H1 (cell line): ENCODE measurements at regions not wholly inside any gene's neighbourhood (a gene's known extent, or its start where the extent isn't known, plus 50 kb on each side); places are given as distances from the start of the nearest gene placed in this dataset.

Source experiments
- CTCF ChIA-PET: fragments of 300-600 bp; sonication (Branson Sonifier 250); formaldehyde crosslinking; loops from one replicate; lab custom pipeline; 2021; ENCODE audit not compliant: partially characterized antibody; lab: Charles Lee
- POLR2A ChIA-PET: fragments of 300-600 bp; sonication (Branson Sonifier 250); formaldehyde crosslinking; loops from one replicate; lab custom pipeline; 2021; ENCODE audit warnings: inconsistent platforms; ENCODE audit not compliant: partially characterized antibody; lab: Charles Lee
- DNase-seq, 2 experiments: peaks; one replicate each; pipeline versions ENCODE4 v3.0.0 to v3.0.0-alpha.2; 2010 to 2022; ENCODE audit warnings: low spot score in 2 of 2, low read depth in 1 of 2, mixed read lengths in 1 of 2
- FAIRE-seq: peaks from 2 replicates; lab custom pipeline; 2011; peaks lifted over from hg19 to GRCh38; lab: Jason Lieb, UNC
- H2AFZ ChIP-seq: 2 replicates; pipeline ENCODE4 v1.8.1; 2012; ENCODE audit warnings: low read length, inconsistent platforms
- H2AK5ac ChIP-seq: 2 replicates; pipeline ENCODE4 v1.6.1; 2013; ENCODE audit warnings: low read depth, low read length
- H2BK120ac ChIP-seq: replicated peaks from 2 replicates; pipeline ENCODE3; 2013; ENCODE audit warnings: low read depth, low read length, inconsistent platforms
- H2BK12ac ChIP-seq: 2 replicates; pipeline ENCODE4 v1.6.1; 2013; ENCODE audit warnings: low read depth, low read length
- H2BK15ac ChIP-seq: 2 replicates; pipeline ENCODE4 v1.6.1; 2013; ENCODE audit warnings: low read length
- H2BK20ac ChIP-seq: 2 replicates; pipeline ENCODE4 v1.6.1; 2013; ENCODE audit warnings: low read length
- H2BK5ac ChIP-seq: 2 replicates; pipeline ENCODE4 v1.6.1; 2013; ENCODE audit warnings: low read depth, low read length
- H3K14ac ChIP-seq: 2 replicates; pipeline ENCODE4 v1.6.1; 2013; ENCODE audit warnings: inconsistent platforms; ENCODE audit not compliant: insufficient read length
- H3K18ac ChIP-seq: 2 replicates; pipeline ENCODE4 v1.6.1; 2013; ENCODE audit warnings: low read length; ENCODE audit errors: extremely low read depth
- H3K23ac ChIP-seq: 2 replicates; pipeline ENCODE4 v1.6.1; 2013; ENCODE audit warnings: inconsistent platforms; ENCODE audit not compliant: insufficient read length
- H3K23me2 ChIP-seq: 2 replicates; pipeline ENCODE4 v1.6.1; 2013; ENCODE audit warnings: low read depth, low read length
- H3K27ac ChIP-seq: 2 replicates; pipeline ENCODE4 v1.6.1; 2011; ENCODE audit warnings: low read depth, low read length, inconsistent platforms
- H3K27me3 ChIP-seq, 4 experiments: replicated peaks in 1 of 4; 1 replicate in 1 of 4; 2 replicates in 3 of 4; pipeline versions ENCODE4 v1.6.1 to v1.8.1; 2011 to 2013; ENCODE audit warnings: low read length in 3 of 4, mild to moderate bottlenecking in 3 of 4, inconsistent platforms in 2 of 4, mixed read lengths in 2 of 4, moderate library complexity in 1 of 4; ENCODE audit not compliant: control insufficient read depth in 3 of 4, insufficient read depth in 3 of 4; ENCODE audit errors: extremely low read depth in 1 of 4
- H3K36me3 ChIP-seq, 4 experiments: 2 replicates each; pipeline versions ENCODE4 v1.6.1 to v1.8.1; 2011 to 2013; ENCODE audit warnings: mild to moderate bottlenecking in 4 of 4, low read length in 3 of 4, moderate library complexity in 2 of 4, control low read depth in 1 of 4, inconsistent platforms in 1 of 4; ENCODE audit not compliant: insufficient read depth in 4 of 4, control insufficient read depth in 2 of 4
- H3K4ac ChIP-seq: replicated peaks from 2 replicates; pipeline ENCODE3; 2013; ENCODE audit warnings: low read length, low read depth, mixed read lengths, inconsistent platforms; ENCODE audit not compliant: insufficient read length
- H3K4me1 ChIP-seq, 4 experiments: replicated peaks in 1 of 4; 1 replicate in 1 of 4; 2 replicates in 3 of 4; pipeline versions ENCODE4 v1.6.1 to v1.8.1; 2011 to 2013; ENCODE audit warnings: low read length in 3 of 4, inconsistent platforms in 2 of 4, mixed read lengths in 1 of 4; ENCODE audit not compliant: insufficient read depth in 4 of 4, control insufficient read depth in 3 of 4
- H3K4me2 ChIP-seq, 2 experiments: 2 replicates each; pipeline versions ENCODE4 v1.6.1 to v1.8.1; 2011 to 2013; ENCODE audit warnings: low read depth in 2 of 2, low read length in 2 of 2, control low read depth in 1 of 2, inconsistent platforms in 1 of 2, mild to moderate bottlenecking in 1 of 2; ENCODE audit not compliant: insufficient read depth in 1 of 2
- H3K4me3 ChIP-seq, 4 experiments: fragments of 200-600, 300-600 bp in 1 of 4; sonication (generic), shearing (Covaris generic), sonication (Bioruptor Twin) in 1 of 4; 2 replicates each; pipeline versions ENCODE4 v1.5.1 to v1.8.1; 2011 to 2016; ENCODE audit warnings: low read length in 4 of 4, low read depth in 3 of 4, control low read depth in 2 of 4, inconsistent platforms in 2 of 4, mild to moderate bottlenecking in 2 of 4, mixed read lengths in 1 of 4, moderate library complexity in 1 of 4; ENCODE audit not compliant: insufficient read depth in 2 of 4; ENCODE audit errors: extremely low read depth in 1 of 4
- H3K56ac ChIP-seq: replicated peaks from 2 replicates; pipeline ENCODE3; 2013; ENCODE audit warnings: low read depth, mild to moderate bottlenecking, mixed read lengths, low read length, inconsistent platforms; ENCODE audit not compliant: insufficient read length
- H3K79me1 ChIP-seq: 2 replicates; pipeline ENCODE4 v1.6.1; 2013; ENCODE audit warnings: low read depth, low read length, control low read depth
- H3K79me2 ChIP-seq, 2 experiments: 2 replicates each; pipeline versions ENCODE4 v1.6.1 to v1.8.1; 2012 to 2013; ENCODE audit warnings: low read length in 2 of 2, mild to moderate bottlenecking in 2 of 2, inconsistent platforms in 1 of 2; ENCODE audit not compliant: insufficient read depth in 2 of 2, control insufficient read depth in 1 of 2
- H3K9ac ChIP-seq, 4 experiments: replicated peaks in 1 of 4; 1 replicate in 1 of 4; 2 replicates in 3 of 4; pipeline versions ENCODE4 v1.6.1 to v1.8.1; 2011 to 2013; ENCODE audit warnings: low read depth in 3 of 4, low read length in 3 of 4, control low read depth in 2 of 4, mild to moderate bottlenecking in 2 of 4, moderate library complexity in 2 of 4, inconsistent platforms in 1 of 4; ENCODE audit errors: extremely low read depth in 1 of 4
- H3K9me3 ChIP-seq, 2 experiments: 2 replicates each; pipeline versions ENCODE4 v1.6.1 to v1.8.1; 2012 to 2013; ENCODE audit warnings: mild to moderate bottlenecking in 2 of 2, moderate library complexity in 2 of 2, control low read depth in 1 of 2, inconsistent platforms in 1 of 2, low read depth in 1 of 2, low read length in 1 of 2, mixed read lengths in 1 of 2; ENCODE audit not compliant: insufficient read depth in 2 of 2
- H4K20me1 ChIP-seq, 2 experiments: replicated peaks in 1 of 2; 2 replicates each; pipeline versions ENCODE3 to v1.8.1; 2011 to 2013; ENCODE audit warnings: inconsistent platforms in 2 of 2, low read length in 2 of 2, mild to moderate bottlenecking in 1 of 2; ENCODE audit not compliant: insufficient read depth in 2 of 2, control insufficient read depth in 1 of 2
- H4K5ac ChIP-seq: 2 replicates; pipeline ENCODE4 v1.6.1; 2013; ENCODE audit warnings: low read length, low read depth, mixed read lengths, inconsistent platforms; ENCODE audit not compliant: insufficient read length
- H4K8ac ChIP-seq: 2 replicates; pipeline ENCODE4 v1.8.0; 2013; ENCODE audit warnings: mild to moderate bottlenecking, moderate library complexity, low read length, inconsistent platforms; ENCODE audit not compliant: insufficient read depth; ENCODE audit errors: extremely low read depth
- H4K91ac ChIP-seq: replicated peaks from 2 replicates; pipeline ENCODE3; 2013; ENCODE audit warnings: low read length, mixed read lengths, inconsistent platforms; ENCODE audit not compliant: insufficient read length
- CHD2 ChIP-seq: IDR thresholded peaks from 2 replicates; pipeline ENCODE4 v1.6.1; 2012; ENCODE audit warnings: low read length, improper control_type of control experiment
- CTBP2 ChIP-seq: IDR thresholded peaks from 2 replicates; pipeline ENCODE4 v1.7.0; 2011; ENCODE audit warnings: borderline replicate concordance, mild to moderate bottlenecking, moderate library complexity, mixed read lengths, low read length; ENCODE audit not compliant: insufficient read depth, insufficient read length
- HDAC2 ChIP-seq, 2 experiments: fragments of 300-600 bp in 1 of 2; sonication (generic) in 1 of 2; IDR thresholded peaks; 2 replicates each; pipeline ENCODE4 v1.6.1; 2011 to 2012; ENCODE audit warnings: low read depth in 2 of 2, low read length in 2 of 2, mild to moderate bottlenecking in 2 of 2, moderate library complexity in 2 of 2, borderline replicate concordance in 1 of 2, inconsistent platforms in 1 of 2
- KDM5A ChIP-seq: fragments of 200-600 bp; IDR thresholded peaks from 2 replicates; pipeline ENCODE4 v1.7.1; 2012; ENCODE audit warnings: mild to moderate bottlenecking, low read length, inconsistent platforms, mixed read lengths
- MAX ChIP-seq: IDR thresholded peaks from 2 replicates; pipeline ENCODE4 v1.6.1; 2012; ENCODE audit warnings: inconsistent platforms
- NANOG ChIP-seq: IDR thresholded peaks from 2 replicates; pipeline ENCODE4 v1.6.1; 2011; ENCODE audit warnings: low read length, low read depth, mild to moderate bottlenecking, inconsistent platforms; ENCODE audit not compliant: insufficient read depth, poor library complexity, severe bottlenecking
- TAF1 ChIP-seq: IDR thresholded peaks from 2 replicates; pipeline ENCODE4 v1.6.1; 2011; ENCODE audit warnings: mild to moderate bottlenecking, low read depth, low read length
- WGBS, 2 experiments: shearing (Covaris generic) in 1 of 2; methylation state at CpG; one replicate each; pipeline versions ENCODE4 v1.1.6 to v1.1.7; 2013 to 2015; ENCODE audit warnings: low lambda C conversion rate in 2 of 2, mixed read lengths in 2 of 2, inconsistent platforms in 1 of 2, low coverage in 1 of 2, missing lambda C conversion rate in 1 of 2; ENCODE audit not compliant: insufficient replicate concordance in 2 of 2, insufficient coverage in 1 of 2, insufficient read length in 1 of 2; ENCODE audit errors: extremely low coverage in 1 of 2, missing lambda C conversion rate in 1 of 2; 5-methylcytosine and 5-hydroxymethylcytosine counted together

GRCh38 chr4:183790661-183791060, 114.4 kb upstream of the STOX2 start:
- H3K56ac ChIP-seq, result no peak overlapping the region
- H2BK20ac ChIP-seq, result no peak overlapping the region
- H3K27ac ChIP-seq, result no peak overlapping the region
- H4K20me1 ChIP-seq, result no peaks in the 10 kb centered on the region
- H2BK120ac ChIP-seq, result no peak overlapping the region
- no peak overlapping the region for H2BK15ac ChIP-seq
- no peak overlapping the region for H4K8ac ChIP-seq
- TF ChIP-seq MAX (no peak), NANOG (no peak), CTBP2 (no peak), KDM5A (no peak), TAF1 (no peak), HDAC2 (IDR thresholded peaks at IDR 0.05; ENCODE audit: borderline replicate concordance in 1 of 2, low read depth in 2 of 2, low read length in 2 of 2) (no peak), CHD2 (no peak)
- H2BK12ac ChIP-seq, result no peak overlapping the region
- no peak overlapping the region for H2AFZ ChIP-seq
- no peak overlapping the region for H3K4me3 ChIP-seq
- no peak overlapping the region for H4K91ac ChIP-seq
- FAIRE-seq (no peak), DNase-seq (no peak)
- peaks cover 0 to 2% (median under 1%) of the 10 kb centered on the region in 4 experiments; a peak in 5 of 7 replicates for H3K27me3 ChIP-seq
- H3K4me1 ChIP-seq, result no peaks in the 10 kb centered on the region
- H3K14ac ChIP-seq, result no peak overlapping the region
- ChIA-PET CTCF (no interaction called here), POLR2A (no interaction called here)
- no peaks in the 10 kb centered on the region for H3K79me1 ChIP-seq
- peaks cover 11 to 14% of the 10 kb centered on the region in 2 experiments; a peak in 2 of 4 replicates for H3K9me3 ChIP-seq
- H4K5ac ChIP-seq, result no peak overlapping the region
- no peak overlapping the region for H3K23ac ChIP-seq
- H3K23me2 ChIP-seq, result no peaks in the 10 kb centered on the region
- H3K4ac ChIP-seq, result no peak overlapping the region
- no peak overlapping the region for H3K18ac ChIP-seq
- H3K4me2 ChIP-seq, result no peak overlapping the region
- WGBS, 2 experiments, result 90% methylated on average over 4 of the region's 4 CpGs; no CpG with 5 or more reads in 1 of the 2 experiments
- peaks cover 0 to 3% (median 0%) of the 10 kb centered on the region in 4 experiments; a peak in 1 of 8 replicates for H3K36me3 ChIP-seq
- H3K79me2 ChIP-seq, result no peaks in the 10 kb centered on the region
- H3K9ac ChIP-seq, result no peak overlapping the region
- no peak overlapping the region for H2BK5ac ChIP-seq
- H2AK5ac ChIP-seq, result no peak overlapping the region
